ENCODE measurements at regions not wholly inside any gene's neighbourhood (a gene's known extent, or its start where the extent isn't known, plus 50 kb on each side); places are given as distances from the start of the nearest gene placed in this dataset.

DNA sequence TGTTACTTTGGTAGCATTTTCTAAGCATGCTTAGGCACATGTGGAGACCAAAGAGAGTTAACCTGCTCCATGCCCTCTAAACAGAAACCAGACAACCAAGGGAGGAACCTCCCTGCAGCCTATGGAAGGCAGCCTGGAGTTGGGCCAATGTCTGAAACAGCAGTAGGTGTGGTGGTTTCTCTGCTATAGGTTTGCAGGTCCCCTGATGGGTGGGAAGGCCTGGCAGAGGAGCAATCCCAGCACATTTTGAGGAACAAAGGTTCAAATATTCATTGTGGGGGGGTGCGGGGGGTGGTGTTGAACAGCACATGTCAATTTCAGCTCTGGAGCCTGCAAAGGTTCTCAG is 65.4 kb downstream of the DACT1 start (continued):
- no peak for TF ChIP-seq SIN3A (conservative IDR thresholded peaks at IDR 0.05 in 1 of 2, IDR thresholded peaks at IDR 0.05 in 1 of 2; ENCODE audit: low read depth in 1 of 2, low read length in 2 of 2)
- TF ChIP-seq JUND (IDR thresholded peaks at IDR 0.05; ENCODE audit: low read length): no peak
- TF ChIP-seq TAF7 (optimal IDR thresholded peaks at IDR 0.05; ENCODE audit: borderline replicate concordance, low read depth, low read length): no peak
- no peak for TF ChIP-seq EP300 (IDR thresholded peaks at IDR 0.05; ENCODE audit: borderline replicate concordance in 1 of 2, low read depth in 2 of 2, low read length in 2 of 2)
- TF ChIP-seq GABPA (IDR thresholded peaks at IDR 0.05; ENCODE audit: borderline replicate concordance, insufficient read depth, low read length): no peak
